Activated CD4-positive, alpha-beta memory T cell treated with anti-CD3 and anti-CD28 coated beads for 36 hours (primary cell): ENCODE measurements at regions not wholly inside any gene's neighbourhood (a gene's known extent, or its start where the extent isn't known, plus 50 kb on each side); places are given as distances from the start of the nearest gene placed in this dataset.
"Not testable (repeated sequence)": the region's sequence is repeated elsewhere in the genome, so short reads cannot be mapped to it uniquely, and the experiment has no call there.

Experiments
- CTCF ChIA-PET: fragments of 350-600 bp; sonication (Branson Sonifier 250); formaldehyde crosslinking; loops from one replicate; lab custom pipeline; 2021; ENCODE audit warnings: antibody characterized with exemption, inconsistent platforms; lab: Charles Lee
- POLR2A ChIA-PET: fragments of 350-600 bp; sonication (Branson Sonifier 250); formaldehyde crosslinking; loops from one replicate; lab custom pipeline; 2021; ENCODE audit warnings: antibody characterized with exemption; lab: Charles Lee
- DNase-seq: peaks from one replicate; pipeline ENCODE4 v3.0.0-alpha.2; 2020
- H3K27ac Mint-ChIP-seq: one replicate; pipeline ENCODE4 v1.8.0; 2021; ENCODE audit warnings: mixed read lengths
- H3K27me3 Mint-ChIP-seq: one replicate; pipeline ENCODE4 v1.8.0; 2021; ENCODE audit warnings: mixed read lengths
- H3K36me3 Mint-ChIP-seq: one replicate; pipeline ENCODE4 v1.8.0; 2021; ENCODE audit warnings: mixed read lengths
- H3K4me1 Mint-ChIP-seq: one replicate; pipeline ENCODE4 v1.8.0; 2021; ENCODE audit warnings: low read depth, mixed read lengths
- H3K4me3 Mint-ChIP-seq: one replicate; pipeline ENCODE4 v1.8.0; 2021; ENCODE audit warnings: mild to moderate bottlenecking, mixed read lengths
- H3K9me3 Mint-ChIP-seq: one replicate; pipeline ENCODE4 v1.8.0; 2021; ENCODE audit warnings: mixed read lengths
- intact Hi-C: fragments of 100-400 bp; cut with micrococcal nuclease; formaldehyde crosslinking; loops from one replicate; pipeline ENCODE4 v1.15.1; 2023

DNA sequence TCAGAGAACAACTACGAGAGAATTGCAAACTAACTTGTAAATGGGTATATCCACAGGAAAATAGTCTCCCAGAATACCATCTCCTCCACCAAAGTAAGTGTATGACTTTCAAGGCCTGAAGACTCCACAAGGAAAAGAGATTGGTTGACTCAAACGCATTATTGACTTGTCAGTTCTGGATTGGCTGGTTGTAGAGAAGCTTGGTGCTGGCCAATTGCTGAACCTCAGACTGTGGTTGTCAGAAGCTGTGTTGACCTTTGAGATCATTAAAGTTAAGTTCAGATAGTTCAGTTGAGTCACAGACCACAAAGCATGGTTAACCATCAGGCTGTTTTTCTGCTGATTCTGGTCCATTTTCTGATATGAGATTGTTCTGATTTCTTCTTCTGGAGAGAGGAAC is 388.3 kb downstream of the BMP2 start:
- no peak overlapping the region for H3K27ac Mint-ChIP-seq
- no peak for DNase-seq
- ChIA-PET CTCF (no interaction called here), POLR2A (no interaction called here)
- intact Hi-C loops: no loop called here
- no peaks in the 10 kb centered on the region for H3K36me3 Mint-ChIP-seq
- no peaks in the 10 kb centered on the region for H3K27me3 Mint-ChIP-seq
- no peaks in the 10 kb centered on the region for H3K4me1 Mint-ChIP-seq
- no peak overlapping the region for H3K4me3 Mint-ChIP-seq
- H3K9me3 Mint-ChIP-seq: no peaks in the 10 kb centered on the region

DNA sequence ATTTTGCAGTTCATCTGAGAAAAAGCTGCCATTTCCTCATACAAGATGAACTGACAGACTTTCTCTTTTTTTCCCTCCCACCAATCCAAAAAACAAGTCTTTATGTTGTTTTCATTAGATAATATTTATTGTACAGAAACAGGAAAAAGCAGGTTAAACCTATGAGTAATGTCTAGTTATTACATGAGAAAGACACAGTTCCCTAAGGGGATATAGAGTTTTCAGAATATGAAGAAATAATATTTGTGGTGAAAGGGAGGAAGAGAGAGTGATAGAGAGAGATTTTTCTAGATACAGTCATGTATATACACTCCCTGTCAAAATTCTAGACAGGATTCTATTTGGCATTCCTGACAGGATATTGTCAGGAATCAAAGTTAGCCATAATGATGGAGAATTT is 392.4 kb downstream of the BMP2 start:
- DNase-seq: no peak
- Mint-ChIP-seq H3K4me1 (no peaks in the 10 kb centered on the region), H3K36me3 (no peaks in the 10 kb centered on the region), H3K4me3 (no peak overlapping the region), H3K27me3 (no peaks in the 10 kb centered on the region), H3K9me3 (peaks cover 15% of the 10 kb centered on the region), H3K27ac (no peak overlapping the region)
- intact Hi-C loops: no loop called here
- CTCF ChIA-PET: no interaction called here
- POLR2A ChIA-PET: no interaction called here

- no peak for DNase-seq
- ChIA-PET CTCF (interaction anchor here (0.6 kb wide), 1 partner anchor 786 kb away, joined by 3 read pairs; no protein-coding TSS in a partner anchor), POLR2A (no interaction called here)
- Mint-ChIP-seq H3K36me3 (no peaks in the 10 kb centered on the region), H3K4me1 (no peaks in the 10 kb centered on the region), H3K27me3 (no peaks in the 10 kb centered on the region), H3K4me3 (no peak overlapping the region), H3K27ac (no peak overlapping the region), H3K9me3 (peaks cover 22% of the 10 kb centered on the region)
- intact Hi-C loops: no loop called here
Observed at GRCh38 chr20:7161690-7162089, 394.2 kb downstream of the BMP2 start.

GRCh38 chr20:7171911-7172310 is 404.4 kb downstream of the BMP2 start:
- intact Hi-C loops: no loop called here
- Mint-ChIP-seq H3K4me1 (no peaks in the 10 kb centered on the region), H3K36me3 (no peaks in the 10 kb centered on the region), H3K9me3 (peaks cover 8% of the 10 kb centered on the region), H3K27ac (no peak overlapping the region), H3K4me3 (no peak overlapping the region), H3K27me3 (no peaks in the 10 kb centered on the region)
- ChIA-PET POLR2A (no interaction called here), CTCF (no interaction called here)
- DNase-seq: no peak

GRCh38 chr20:7174554-7174953 is 407.1 kb downstream of the BMP2 start:
- peaks cover 10% of the 10 kb centered on the region for H3K9me3 Mint-ChIP-seq
- no peak overlapping the region for H3K4me3 Mint-ChIP-seq
- no peaks in the 10 kb centered on the region for H3K4me1 Mint-ChIP-seq
- H3K27ac Mint-ChIP-seq: no peak overlapping the region
- no peaks in the 10 kb centered on the region for H3K27me3 Mint-ChIP-seq
- no peak for DNase-seq
- intact Hi-C loops: no loop called here
- CTCF ChIA-PET: no interaction called here
- H3K36me3 Mint-ChIP-seq: no peaks in the 10 kb centered on the region
- POLR2A ChIA-PET: no interaction called here

- DNase-seq, POLR2A ChIA-PET, intact Hi-C loops, H3K27me3 Mint-ChIP-seq, H3K27ac Mint-ChIP-seq, H3K4me3 Mint-ChIP-seq, H3K36me3 Mint-ChIP-seq, CTCF ChIA-PET, H3K4me1 Mint-ChIP-seq: not testable (repeated sequence)
- H3K9me3 Mint-ChIP-seq: peaks cover 17% of the 10 kb centered on the region
Observed at GRCh38 chr20:7175827-7176226, 408.3 kb downstream of the BMP2 start.

DNA sequence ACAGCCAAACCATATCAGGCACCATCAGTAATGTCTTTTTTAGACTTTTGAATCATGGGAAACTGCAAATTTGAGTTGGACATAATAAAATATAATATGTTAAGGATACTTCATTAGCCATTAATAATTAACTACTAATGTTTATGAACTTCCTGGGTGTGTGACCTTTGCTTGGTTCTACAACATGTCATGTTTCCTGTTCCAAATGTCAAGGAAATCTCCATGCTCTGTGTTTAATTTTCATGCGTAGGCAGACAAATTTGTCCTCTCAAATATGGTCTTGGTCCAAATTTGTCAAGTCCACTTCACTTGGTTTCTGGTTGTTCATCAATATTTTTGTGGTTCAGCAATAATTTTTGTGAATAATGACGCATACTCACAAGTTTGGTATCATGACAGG is 410.5 kb downstream of the BMP2 start:
- ChIA-PET CTCF (no interaction called here), POLR2A (no interaction called here)
- intact Hi-C loops: no loop called here
- Mint-ChIP-seq H3K27me3 (no peaks in the 10 kb centered on the region), H3K27ac (no peak overlapping the region), H3K4me3 (no peak overlapping the region), H3K9me3 (peaks cover 23% of the 10 kb centered on the region), H3K36me3 (no peaks in the 10 kb centered on the region), H3K4me1 (no peaks in the 10 kb centered on the region)
- DNase-seq: no peak

DNA sequence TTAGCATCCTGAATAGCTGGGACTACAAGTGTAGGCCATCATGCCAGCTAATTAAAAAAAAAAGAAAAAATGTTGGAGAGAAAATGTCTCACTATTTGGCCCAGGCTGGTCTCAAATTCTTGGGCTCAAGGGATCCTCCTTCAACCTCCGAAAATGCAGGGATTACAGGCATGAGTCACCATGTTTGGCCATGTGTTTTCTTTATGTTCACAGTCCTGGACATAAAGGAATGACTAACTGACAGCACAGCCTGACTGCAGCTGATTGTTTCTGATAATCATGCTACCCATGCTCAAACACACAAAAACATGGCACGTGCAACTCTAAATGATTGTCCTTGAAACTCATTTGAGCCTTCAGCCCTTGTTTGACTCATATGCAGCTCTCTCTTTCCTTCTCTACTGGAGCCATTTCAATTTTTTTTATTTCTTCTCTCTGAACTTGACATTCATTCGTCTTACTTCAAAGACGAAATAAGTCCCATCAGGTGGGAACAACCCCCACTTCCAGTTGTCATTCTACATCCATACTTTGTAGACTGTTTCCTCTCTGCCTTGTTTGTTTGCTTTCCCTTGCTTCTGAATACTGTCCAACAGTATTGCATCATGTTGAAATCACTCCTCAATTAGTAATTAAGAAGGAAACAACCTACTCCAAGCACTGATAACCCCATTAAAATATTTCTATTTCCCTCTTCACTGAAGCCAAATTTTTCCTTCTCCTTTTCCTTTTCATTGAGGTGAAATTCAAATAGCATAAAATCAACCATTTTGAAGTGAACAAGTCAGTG is 413.0 kb downstream of the BMP2 start:
- H3K4me1 Mint-ChIP-seq: no peaks in the 10 kb centered on the region
- POLR2A ChIA-PET: no interaction called here

GRCh38 chr20:7189231-7189630 is 421.7 kb downstream of the BMP2 start:
- POLR2A ChIA-PET: no interaction called here

More for the DNA sequence above, 413.0 kb downstream of the BMP2 start:
- H3K36me3 Mint-ChIP-seq: no peaks in the 10 kb centered on the region
- DNase-seq: no peak
- CTCF ChIA-PET: no interaction called here
- no peaks in the 10 kb centered on the region for H3K27me3 Mint-ChIP-seq
- peaks cover 29% of the 10 kb centered on the region for H3K9me3 Mint-ChIP-seq
- no peak overlapping the region for H3K4me3 Mint-ChIP-seq
- intact Hi-C loops: no loop called here
- no peak overlapping the region for H3K27ac Mint-ChIP-seq

GRCh38 chr20:7193681-7194080 is 426.2 kb downstream of the BMP2 start:
- H3K27ac Mint-ChIP-seq: no peak overlapping the region
- no peak overlapping the region for H3K4me3 Mint-ChIP-seq
- intact Hi-C loops: no loop called here
- DNase-seq: no peak
- H3K27me3 Mint-ChIP-seq: no peaks in the 10 kb centered on the region
- ChIA-PET POLR2A (no interaction called here), CTCF (no interaction called here)
- H3K36me3 Mint-ChIP-seq: no peaks in the 10 kb centered on the region
- peaks cover 4% of the 10 kb centered on the region for H3K9me3 Mint-ChIP-seq
- H3K4me1 Mint-ChIP-seq: no peaks in the 10 kb centered on the region

More at GRCh38 chr20:7189231-7189630, 421.7 kb downstream of the BMP2 start:
- H3K36me3 Mint-ChIP-seq: no peaks in the 10 kb centered on the region
- H3K4me1 Mint-ChIP-seq: no peaks in the 10 kb centered on the region
- peaks cover 11% of the 10 kb centered on the region for H3K9me3 Mint-ChIP-seq
- CTCF ChIA-PET: no interaction called here
- DNase-seq: no peak
- no peak overlapping the region for H3K27ac Mint-ChIP-seq
- no peaks in the 10 kb centered on the region for H3K27me3 Mint-ChIP-seq
- intact Hi-C loops: no loop called here
- H3K4me3 Mint-ChIP-seq: no peak overlapping the region

- no peak overlapping the region for H3K4me3 Mint-ChIP-seq
- DNase-seq: no peak
- intact Hi-C loops: no loop called here
- H3K4me1 Mint-ChIP-seq: no peaks in the 10 kb centered on the region
- H3K27me3 Mint-ChIP-seq: no peaks in the 10 kb centered on the region
- H3K27ac Mint-ChIP-seq: no peak overlapping the region
- H3K9me3 Mint-ChIP-seq: peaks cover 5% of the 10 kb centered on the region
- ChIA-PET POLR2A (no interaction called here), CTCF (no interaction called here)
- H3K36me3 Mint-ChIP-seq: no peaks in the 10 kb centered on the region
Observed at GRCh38 chr20:7195704-7196103, 428.2 kb downstream of the BMP2 start.

- Mint-ChIP-seq H3K9me3 (peaks cover 8% of the 10 kb centered on the region), H3K4me1 (no peaks in the 10 kb centered on the region), H3K4me3 (no peak overlapping the region), H3K27ac (no peak overlapping the region), H3K27me3 (no peaks in the 10 kb centered on the region), H3K36me3 (no peaks in the 10 kb centered on the region)
- intact Hi-C loops: no loop called here
- CTCF ChIA-PET: no interaction called here
- POLR2A ChIA-PET: no interaction called here
- DNase-seq: no peak
Observed at GRCh38 chr20:7196481-7196880, 429.0 kb downstream of the BMP2 start.

- no peak for DNase-seq
- H3K27me3 Mint-ChIP-seq: no peaks in the 10 kb centered on the region
- intact Hi-C loops: no loop called here
- H3K9me3 Mint-ChIP-seq: peaks cover 21% of the 10 kb centered on the region
- no peak overlapping the region for H3K4me3 Mint-ChIP-seq
- H3K36me3 Mint-ChIP-seq: no peaks in the 10 kb centered on the region
- ChIA-PET CTCF (no interaction called here), POLR2A (no interaction called here)
- no peak overlapping the region for H3K27ac Mint-ChIP-seq
- H3K4me1 Mint-ChIP-seq: no peaks in the 10 kb centered on the region
Observed at GRCh38 chr20:7199861-7200260, 432.4 kb downstream of the BMP2 start.
